Endothelial cell (in vitro differentiated cells): ENCODE measurements at regions not wholly inside any gene's neighbourhood (a gene's known extent, or its start where the extent isn't known, plus 50 kb on each side); places are given as distances from the start of the nearest gene placed in this dataset.
"Not testable (repeated sequence)": the region's sequence is repeated elsewhere in the genome, so short reads cannot be mapped to it uniquely, and the experiment has no call there.

Experiments
- DNase-seq: peaks from one replicate; pipeline ENCODE4 v3.0.0; 2021; ENCODE audit warnings: low spot score
- H3K27ac Mint-ChIP-seq: one replicate; pipeline ENCODE4 v1.8.0; 2021; ENCODE audit warnings: mixed read lengths, inconsistent platforms; ENCODE audit not compliant: unreplicated experiment
- H3K27me3 Mint-ChIP-seq: one replicate; pipeline ENCODE4 v1.8.0; 2021; ENCODE audit warnings: mild to moderate bottlenecking, moderate library complexity, mixed read lengths, inconsistent platforms; ENCODE audit not compliant: unreplicated experiment
- H3K36me3 Mint-ChIP-seq: one replicate; pipeline ENCODE4 v1.8.0; 2021; ENCODE audit warnings: mild to moderate bottlenecking, low read depth, mixed read lengths, inconsistent platforms; ENCODE audit not compliant: unreplicated experiment
- H3K4me1 Mint-ChIP-seq: one replicate; pipeline ENCODE4 v1.8.0; 2021; ENCODE audit warnings: mild to moderate bottlenecking, mixed read lengths, inconsistent platforms; ENCODE audit not compliant: unreplicated experiment
- H3K4me3 Mint-ChIP-seq: one replicate; pipeline ENCODE4 v1.8.0; 2021; ENCODE audit warnings: mild to moderate bottlenecking, mixed read lengths, inconsistent platforms; ENCODE audit not compliant: unreplicated experiment
- H3K9me3 Mint-ChIP-seq: one replicate; pipeline ENCODE4 v1.8.0; 2021; ENCODE audit warnings: mixed read lengths, inconsistent platforms; ENCODE audit not compliant: unreplicated experiment
- TF ChIP-seq, protein P1 (sequence below): fragments of 200-600 bp; sonication (generic); IDR thresholded peaks from one replicate; pipeline ENCODE4 v1.5.0; 2021; ENCODE audit warnings: antibody characterized with exemption; ENCODE audit not compliant: unreplicated experiment

- no peaks in the 10 kb centered on the region for H3K4me1 Mint-ChIP-seq
- TF ChIP-seq, protein P1, sequence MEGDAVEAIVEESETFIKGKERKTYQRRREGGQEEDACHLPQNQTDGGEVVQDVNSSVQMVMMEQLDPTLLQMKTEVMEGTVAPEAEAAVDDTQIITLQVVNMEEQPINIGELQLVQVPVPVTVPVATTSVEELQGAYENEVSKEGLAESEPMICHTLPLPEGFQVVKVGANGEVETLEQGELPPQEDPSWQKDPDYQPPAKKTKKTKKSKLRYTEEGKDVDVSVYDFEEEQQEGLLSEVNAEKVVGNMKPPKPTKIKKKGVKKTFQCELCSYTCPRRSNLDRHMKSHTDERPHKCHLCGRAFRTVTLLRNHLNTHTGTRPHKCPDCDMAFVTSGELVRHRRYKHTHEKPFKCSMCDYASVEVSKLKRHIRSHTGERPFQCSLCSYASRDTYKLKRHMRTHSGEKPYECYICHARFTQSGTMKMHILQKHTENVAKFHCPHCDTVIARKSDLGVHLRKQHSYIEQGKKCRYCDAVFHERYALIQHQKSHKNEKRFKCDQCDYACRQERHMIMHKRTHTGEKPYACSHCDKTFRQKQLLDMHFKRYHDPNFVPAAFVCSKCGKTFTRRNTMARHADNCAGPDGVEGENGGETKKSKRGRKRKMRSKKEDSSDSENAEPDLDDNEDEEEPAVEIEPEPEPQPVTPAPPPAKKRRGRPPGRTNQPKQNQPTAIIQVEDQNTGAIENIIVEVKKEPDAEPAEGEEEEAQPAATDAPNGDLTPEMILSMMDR, result no peak
- H3K27me3 Mint-ChIP-seq, result no peaks in the 10 kb centered on the region
- no peak overlapping the region for H3K4me3 Mint-ChIP-seq
- no peaks in the 10 kb centered on the region for H3K36me3 Mint-ChIP-seq
- DNase-seq, result no peak
- H3K27ac Mint-ChIP-seq, result no peak overlapping the region
- no peaks in the 10 kb centered on the region for H3K9me3 Mint-ChIP-seq
Observed at GRCh38 chrX:45986081-45986480, 559.1 kb downstream of the ZNF674 start.

DNA sequence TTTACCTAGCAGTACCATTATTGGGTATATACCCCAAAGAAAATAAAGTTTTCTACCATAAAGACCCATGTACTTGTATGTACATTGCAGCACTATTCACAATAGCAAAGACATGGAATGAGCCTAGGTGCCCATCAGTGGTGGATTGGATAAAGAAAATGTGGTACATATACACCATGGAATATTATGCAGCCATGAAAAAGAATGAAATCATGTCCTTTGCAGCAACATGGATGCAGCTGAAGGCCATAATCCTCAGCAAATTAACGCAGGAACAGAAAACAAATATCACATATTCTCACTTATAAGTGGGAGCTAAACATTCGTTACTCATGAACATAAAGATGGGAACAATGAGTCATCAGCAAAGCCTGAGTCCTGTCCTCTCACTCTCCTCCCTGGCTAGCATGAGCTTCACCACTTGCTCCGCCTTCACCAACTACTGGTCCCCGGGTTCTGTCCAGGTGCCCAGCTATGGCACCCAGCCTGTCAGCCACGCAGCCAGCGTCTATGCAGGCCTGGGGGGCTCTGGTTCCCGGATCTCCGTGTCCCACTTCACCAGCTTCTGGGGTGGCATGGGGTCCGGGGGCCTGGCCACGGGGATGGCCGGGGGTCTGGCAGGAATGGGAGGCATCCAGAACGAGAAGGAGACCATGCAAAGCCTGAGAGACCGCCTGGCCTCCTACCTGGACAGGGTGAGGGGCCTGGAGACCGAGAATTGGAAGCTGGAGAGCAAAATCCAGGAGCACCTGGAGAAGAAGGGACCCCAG is 562.1 kb downstream of the ZNF674 start:
- not testable (repeated sequence) for H3K27ac Mint-ChIP-seq, H3K9me3 Mint-ChIP-seq, H3K4me3 Mint-ChIP-seq, H3K36me3 Mint-ChIP-seq, H3K4me1 Mint-ChIP-seq, DNase-seq, H3K27me3 Mint-ChIP-seq

- DNase-seq, result no peak
- H3K9me3 Mint-ChIP-seq, result no peaks in the 10 kb centered on the region
- H3K27ac Mint-ChIP-seq, result no peak overlapping the region
- TF ChIP-seq, protein P1, result no peak
- no peak overlapping the region for H3K4me3 Mint-ChIP-seq
- H3K27me3 Mint-ChIP-seq, result no peaks in the 10 kb centered on the region
- peaks cover 8% of the 10 kb centered on the region for H3K4me1 Mint-ChIP-seq
- H3K36me3 Mint-ChIP-seq, result no peaks in the 10 kb centered on the region
Observed at GRCh38 chrX:45980726-45981125, 564.5 kb downstream of the ZNF674 start.

GRCh38 chrX:45975633-45976032 is 569.6 kb downstream of the ZNF674 start:
- Mint-ChIP-seq H3K27ac (no peak overlapping the region), H3K9me3 (no peaks in the 10 kb centered on the region), H3K4me3 (no peak overlapping the region), H3K4me1 (peaks cover 11% of the 10 kb centered on the region), H3K36me3 (no peaks in the 10 kb centered on the region), H3K27me3 (no peaks in the 10 kb centered on the region)
- TF ChIP-seq, protein P1, result no peak
- no peak for DNase-seq

GRCh38 chrX:45972636-45973035 is 572.6 kb downstream of the ZNF674 start:
- H3K4me3 Mint-ChIP-seq, result no peak overlapping the region
- no peak for DNase-seq
- H3K27ac Mint-ChIP-seq, result no peak overlapping the region

More at GRCh38 chrX:45972636-45973035, 572.6 kb downstream of the ZNF674 start:
- Mint-ChIP-seq H3K27me3 (no peaks in the 10 kb centered on the region), H3K4me1 (peaks cover 3% of the 10 kb centered on the region), H3K36me3 (no peaks in the 10 kb centered on the region), H3K9me3 (no peaks in the 10 kb centered on the region)
- TF ChIP-seq, protein P1, result no peak
